CD4-positive, alpha-beta T cell (primary cell): ENCODE measurements at regions not wholly inside any gene's neighbourhood (a gene's known extent, or its start where the extent isn't known, plus 50 kb on each side); places are given as distances from the start of the nearest gene placed in this dataset.

Experiments used
- ATAC-seq: fragments of 200-7000 bp; cut with Tn5 transposase; one replicate; pipeline ENCODE4 v1.10.0; 2022; ENCODE audit warnings: mild to moderate bottlenecking; ENCODE audit not compliant: poor library complexity
- CTCF ChIA-PET: fragments of 350-600 bp; sonication (Branson Sonifier 250); formaldehyde crosslinking; loops from one replicate; lab custom pipeline; 2021; ENCODE audit warnings: antibody characterized with exemption, inconsistent platforms; lab: Charles Lee
- POLR2A ChIA-PET: fragments of 350-600 bp; sonication (Branson Sonifier 250); formaldehyde crosslinking; loops from one replicate; lab custom pipeline; 2021; ENCODE audit warnings: antibody characterized with exemption, inconsistent platforms; lab: Charles Lee
- DNase-seq, 14 experiments: peaks; one replicate each; pipeline ENCODE4 v3.0.0-alpha.2; 2013 to 2020; ENCODE audit warnings: mixed read lengths in 2 of 14
- H3K27ac ChIP-seq, 2 donors: one replicate each; pipeline versions ENCODE4 v1.5.1 to v1.7.0; 2013; ENCODE audit warnings: low read length in 2 of 2, low read depth in 1 of 2, mild to moderate bottlenecking in 1 of 2
- H3K27me3 ChIP-seq, 2 experiments: 1 replicate in 1 of 2; 2 replicates in 1 of 2; pipeline versions ENCODE4 v1.6.1 to v1.7.0; 2013; ENCODE audit warnings: low read length in 2 of 2, control low read depth in 1 of 2, mild to moderate bottlenecking in 1 of 2, moderate library complexity in 1 of 2; ENCODE audit not compliant: insufficient read depth in 2 of 2, control insufficient read depth in 1 of 2
- H3K36me3 ChIP-seq: one replicate; pipeline ENCODE4 v1.6.1; 2013; ENCODE audit warnings: low read length, control low read depth; ENCODE audit not compliant: insufficient read depth
- H3K4me1 ChIP-seq: one replicate; pipeline ENCODE4 v1.6.1; 2013; ENCODE audit warnings: low read length, control low read depth; ENCODE audit not compliant: insufficient read depth
- H3K4me3 ChIP-seq: one replicate; pipeline ENCODE4 v1.5.1; 2013; ENCODE audit warnings: mild to moderate bottlenecking, low read length, moderate library complexity
- H3K9me3 ChIP-seq, 2 experiments: 1 replicate in 1 of 2; 2 replicates in 1 of 2; pipeline versions ENCODE4 v1.6.1 to v1.7.0; 2013; ENCODE audit warnings: low read length in 2 of 2, mild to moderate bottlenecking in 2 of 2, control low read depth in 1 of 2, moderate library complexity in 1 of 2; ENCODE audit not compliant: control insufficient read depth in 1 of 2, insufficient read depth in 1 of 2
- H3K27ac Mint-ChIP-seq: one replicate; pipeline ENCODE4 v1.8.0; 2020; ENCODE audit warnings: mixed read lengths
- H3K27me3 Mint-ChIP-seq: one replicate; pipeline ENCODE4 v1.8.0; 2021; ENCODE audit warnings: mixed read lengths
- H3K36me3 Mint-ChIP-seq: one replicate; pipeline ENCODE4 v1.8.0; 2021; ENCODE audit warnings: low read depth, mixed read lengths
- H3K4me1 Mint-ChIP-seq: one replicate; pipeline ENCODE4 v1.8.0; 2021; ENCODE audit warnings: low read depth, mixed read lengths
- H3K4me3 Mint-ChIP-seq: one replicate; pipeline ENCODE4 v1.8.0; 2020; ENCODE audit warnings: mild to moderate bottlenecking, mixed read lengths
- H3K9me3 Mint-ChIP-seq: one replicate; pipeline ENCODE4 v1.8.0; 2020; ENCODE audit warnings: mixed read lengths
- intact Hi-C, 2 experiments: fragments of 100-400 bp; cut with DNase I in 1 of 2; cut with micrococcal nuclease in 1 of 2; formaldehyde crosslinking; loops; one replicate each; pipeline versions ENCODE4 v1.15.1 to v1.9.0; 2023 to 2025; cut with DNase I, micrococcal nuclease
- TF ChIP-seq, protein P1 (sequence below): fragments of 200-600 bp; IDR thresholded peaks from one replicate; pipeline ENCODE4 v1.8.0; 2022; ENCODE audit warnings: antibody characterized with exemption, mild to moderate bottlenecking

DNA sequence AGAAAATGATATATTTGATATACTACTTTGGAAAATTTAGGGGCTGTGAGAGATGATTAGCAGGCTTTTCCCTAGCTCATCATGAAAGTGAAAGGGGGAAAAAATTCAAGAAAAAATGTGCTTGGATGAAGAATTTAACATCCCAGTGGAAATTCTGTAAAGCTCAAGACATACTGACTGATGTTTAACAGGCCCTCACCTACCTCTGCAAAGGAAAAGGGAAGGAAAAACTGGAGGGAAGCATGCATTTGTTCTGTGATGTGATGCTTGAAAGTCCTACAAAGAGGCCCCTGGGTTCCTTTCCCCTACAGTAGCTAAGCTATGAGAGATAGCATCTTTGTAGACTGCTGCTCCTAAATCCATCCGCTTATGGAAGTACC, 364.1 kb downstream of the PDGFC start:
- H3K9me3 Mint-ChIP-seq, result peaks cover 7% of the 10 kb centered on the region
- Histone ChIP-seq H3K36me3 (no peaks in the 10 kb centered on the region), H3K27ac (no peak overlapping the region), H3K9me3 (no peaks in the 10 kb centered on the region), H3K4me1 (no peaks in the 10 kb centered on the region), H3K4me3 (no peak overlapping the region), H3K27me3 (no peaks in the 10 kb centered on the region)
- H3K4me1 Mint-ChIP-seq, result no peaks in the 10 kb centered on the region
- ChIA-PET CTCF (no interaction called here), POLR2A (no interaction called here)
- H3K4me3 Mint-ChIP-seq, result no peak overlapping the region
- intact Hi-C loops, result no loop called here
- H3K36me3 Mint-ChIP-seq, result no peaks in the 10 kb centered on the region
- H3K27ac Mint-ChIP-seq, result no peak overlapping the region
- DNase-seq (no peak), ATAC-seq (no peak)
- TF ChIP-seq, protein P1, sequence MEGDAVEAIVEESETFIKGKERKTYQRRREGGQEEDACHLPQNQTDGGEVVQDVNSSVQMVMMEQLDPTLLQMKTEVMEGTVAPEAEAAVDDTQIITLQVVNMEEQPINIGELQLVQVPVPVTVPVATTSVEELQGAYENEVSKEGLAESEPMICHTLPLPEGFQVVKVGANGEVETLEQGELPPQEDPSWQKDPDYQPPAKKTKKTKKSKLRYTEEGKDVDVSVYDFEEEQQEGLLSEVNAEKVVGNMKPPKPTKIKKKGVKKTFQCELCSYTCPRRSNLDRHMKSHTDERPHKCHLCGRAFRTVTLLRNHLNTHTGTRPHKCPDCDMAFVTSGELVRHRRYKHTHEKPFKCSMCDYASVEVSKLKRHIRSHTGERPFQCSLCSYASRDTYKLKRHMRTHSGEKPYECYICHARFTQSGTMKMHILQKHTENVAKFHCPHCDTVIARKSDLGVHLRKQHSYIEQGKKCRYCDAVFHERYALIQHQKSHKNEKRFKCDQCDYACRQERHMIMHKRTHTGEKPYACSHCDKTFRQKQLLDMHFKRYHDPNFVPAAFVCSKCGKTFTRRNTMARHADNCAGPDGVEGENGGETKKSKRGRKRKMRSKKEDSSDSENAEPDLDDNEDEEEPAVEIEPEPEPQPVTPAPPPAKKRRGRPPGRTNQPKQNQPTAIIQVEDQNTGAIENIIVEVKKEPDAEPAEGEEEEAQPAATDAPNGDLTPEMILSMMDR, result no peak
- H3K27me3 Mint-ChIP-seq, result no peaks in the 10 kb centered on the region

DNA sequence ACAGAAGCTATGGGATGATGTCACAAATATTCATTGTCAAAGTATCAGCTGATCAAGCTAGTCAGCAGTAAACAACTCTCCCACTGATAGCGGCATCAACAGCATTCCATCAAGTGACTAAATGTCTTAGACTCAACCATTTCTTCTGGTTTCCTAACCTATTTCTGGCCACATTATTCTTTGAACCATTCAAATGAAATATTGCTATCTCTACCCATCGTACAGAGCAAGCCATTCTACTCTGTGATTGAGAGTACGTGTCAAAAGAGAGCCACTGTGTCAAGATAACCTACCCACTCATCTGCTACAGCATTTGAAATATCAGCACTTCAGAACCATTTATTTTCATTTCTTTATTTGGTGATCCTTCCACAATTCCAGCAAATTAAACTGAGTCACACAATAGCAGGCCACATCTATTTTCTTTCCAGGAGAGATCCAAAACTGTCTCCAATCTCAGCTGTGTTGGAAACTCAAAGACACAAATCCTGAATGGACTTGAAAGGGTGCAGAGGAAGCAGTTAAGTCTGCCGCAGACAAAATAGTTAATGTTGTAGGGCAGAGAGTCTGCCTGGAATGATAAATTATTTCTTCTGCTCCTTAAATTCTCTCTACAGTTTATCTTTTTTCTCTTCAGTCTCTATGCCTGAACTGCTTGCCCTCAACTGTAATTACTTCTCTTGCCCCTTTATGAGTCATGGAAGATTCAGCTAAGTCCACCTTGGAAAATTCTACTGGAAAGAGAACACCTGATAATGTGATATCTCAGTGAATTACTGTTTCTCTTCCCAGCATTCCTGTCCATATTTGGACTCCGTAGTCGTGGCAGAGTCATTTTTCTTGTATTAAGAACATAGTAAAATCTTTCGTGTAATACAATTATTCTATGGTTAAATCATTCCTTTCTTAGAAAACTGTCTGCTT, 364.8 kb downstream of the PDGFC start:
- TF ChIP-seq, protein P1, result no peak

DNA sequence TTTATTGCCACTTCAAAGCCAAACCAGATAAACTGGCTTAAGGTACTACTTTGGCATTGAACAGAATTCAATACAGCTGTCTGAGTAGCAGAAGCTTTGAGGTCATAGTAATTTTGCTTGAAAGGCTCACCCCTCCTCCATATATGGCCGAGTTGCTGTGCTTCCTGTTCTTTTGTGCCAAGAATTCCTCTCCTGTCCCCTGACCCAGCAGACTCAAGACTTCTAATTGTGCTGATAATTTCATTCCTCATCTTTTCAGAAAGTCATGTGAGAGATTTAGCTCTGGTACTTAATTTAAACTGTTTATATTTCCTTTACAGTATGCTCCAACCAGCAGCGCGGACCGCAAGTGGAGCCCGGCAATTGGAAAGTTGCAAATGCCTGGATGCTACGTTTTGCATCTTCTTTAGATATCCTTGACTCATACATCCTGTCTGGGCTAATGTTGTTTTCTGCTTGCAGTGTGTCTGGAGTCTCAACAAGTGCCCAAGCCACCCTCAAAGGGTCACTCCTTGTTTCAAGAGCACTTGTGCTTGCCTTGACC, 373.4 kb downstream of the PDGFC start:
- ATAC-seq (no peak), DNase-seq (no peak)
- Mint-ChIP-seq H3K27me3 (no peaks in the 10 kb centered on the region), H3K4me1 (no peaks in the 10 kb centered on the region), H3K9me3 (peaks cover 2% of the 10 kb centered on the region), H3K4me3 (no peak overlapping the region), H3K27ac (no peak overlapping the region), H3K36me3 (no peaks in the 10 kb centered on the region)
- intact Hi-C loops, result no loop called here
- no peak overlapping the region for H3K4me3 ChIP-seq
- TF ChIP-seq, protein P1, result no peak
- H3K27me3 ChIP-seq, result no peaks in the 10 kb centered on the region
- H3K9me3 ChIP-seq, result no peaks in the 10 kb centered on the region
- H3K36me3 ChIP-seq, result no peaks in the 10 kb centered on the region
- H3K4me1 ChIP-seq, result no peaks in the 10 kb centered on the region
- POLR2A ChIA-PET, result no interaction called here
- no peak overlapping the region for H3K27ac ChIP-seq
- CTCF ChIA-PET, result no interaction called here

More for the DNA sequence above, 364.8 kb downstream of the PDGFC start:
- Histone ChIP-seq H3K27ac (no peak overlapping the region), H3K27me3 (no peaks in the 10 kb centered on the region), H3K36me3 (no peaks in the 10 kb centered on the region), H3K4me3 (no peak overlapping the region), H3K9me3 (no peaks in the 10 kb centered on the region), H3K4me1 (no peaks in the 10 kb centered on the region)
- H3K9me3 Mint-ChIP-seq, result peaks cover 7% of the 10 kb centered on the region
- POLR2A ChIA-PET, result no interaction called here
- no peaks in the 10 kb centered on the region for H3K27me3 Mint-ChIP-seq
- CTCF ChIA-PET, result no interaction called here
- H3K27ac Mint-ChIP-seq, result no peak overlapping the region
- no peaks in the 10 kb centered on the region for H3K4me1 Mint-ChIP-seq
- no peak overlapping the region for H3K4me3 Mint-ChIP-seq
- intact Hi-C loops, result no loop called here
- no peak for DNase-seq
- H3K36me3 Mint-ChIP-seq, result no peaks in the 10 kb centered on the region
- no peak for ATAC-seq
